ENCODE measurements at regions not wholly inside any gene's neighbourhood (a gene's known extent, or its start where the extent isn't known, plus 50 kb on each side); places are given as distances from the start of the nearest gene placed in this dataset.

GRCh38 chr4:116395408-116395807 lies 690.0 kb downstream of the TRAM1L1 start:
- H3K27ac ChIP-seq: no peak overlapping the region
- no peak for TF ChIP-seq ZFX (IDR thresholded peaks at IDR 0.05; ENCODE audit: borderline replicate concordance)

- H3K27ac ChIP-seq: no peak overlapping the region
- TF ChIP-seq ZFX (IDR thresholded peaks at IDR 0.05; ENCODE audit: borderline replicate concordance) (no peak), CTCF (IDR thresholded peaks at IDR 0.05) (no peak)
These were observed 694.4 kb downstream of the TRAM1L1 start for GRCh38 chr4:116391020-116391419.

- TF ChIP-seq CTCF (IDR thresholded peaks at IDR 0.05): no peak
- TF ChIP-seq ZFX (IDR thresholded peaks at IDR 0.05; ENCODE audit: borderline replicate concordance): no peak
- H3K27ac ChIP-seq: no peak overlapping the region
These were observed 696.2 kb downstream of the TRAM1L1 start for GRCh38 chr4:116389139-116389538.

GRCh38 chr4:116387937-116388474 lies 697.4 kb downstream of the TRAM1L1 start:
- TF ChIP-seq CTCF (IDR thresholded peaks at IDR 0.05): no peak
- TF ChIP-seq ZFX (IDR thresholded peaks at IDR 0.05; ENCODE audit: borderline replicate concordance): no peak
- H3K27ac ChIP-seq: no peak overlapping the region

- TF ChIP-seq CTCF (IDR thresholded peaks at IDR 0.05): no peak
- no peak for TF ChIP-seq ZFX (IDR thresholded peaks at IDR 0.05; ENCODE audit: borderline replicate concordance)
- no peak overlapping the region for H3K27ac ChIP-seq
These were observed 698.5 kb downstream of the TRAM1L1 start for GRCh38 chr4:116386856-116387255.

GRCh38 chr4:116385583-116385982 lies 699.8 kb downstream of the TRAM1L1 start:
- TF ChIP-seq CTCF (IDR thresholded peaks at IDR 0.05) (no peak), ZFX (IDR thresholded peaks at IDR 0.05; ENCODE audit: borderline replicate concordance) (no peak)
- H3K27ac ChIP-seq: no peak overlapping the region

GRCh38 chr4:116374815-116375214 lies 710.6 kb downstream of the TRAM1L1 start:
- no peak overlapping the region for H3K27ac ChIP-seq

More at GRCh38 chr4:116374815-116375214, 710.6 kb downstream of the TRAM1L1 start:
- TF ChIP-seq CTCF (IDR thresholded peaks at IDR 0.05) (no peak), ZFX (IDR thresholded peaks at IDR 0.05; ENCODE audit: borderline replicate concordance) (no peak)

All from 22Rv1 (cell line).